ENCODE measurements at regions not wholly inside any gene's neighbourhood (a gene's known extent, or its start where the extent isn't known, plus 50 kb on each side); places are given as distances from the start of the nearest gene placed in this dataset.
"Not testable (repeated sequence)": the region's sequence is repeated elsewhere in the genome, so short reads cannot be mapped to it uniquely, and the experiment has no call there.

- no peak for DNase-seq
Measured at GRCh38 chr4:53863736-53864365, 200.6 kb downstream of the CHIC2 start.

GRCh38 chr4:53863158-53863557 is 201.2 kb downstream of the CHIC2 start:
- DNase-seq, result no peak

GRCh38 chr4:53861856-53862610 is 202.4 kb downstream of the CHIC2 start:
- DNase-seq, result no peak

GRCh38 chr4:53859305-53859704 is 205.1 kb downstream of the CHIC2 start:
- DNase-seq, result no peak

- DNase-seq, result no peak
Measured at GRCh38 chr4:53858744-53859143, 205.7 kb downstream of the CHIC2 start.

GRCh38 chr4:53855581-53856250 is 208.7 kb downstream of the CHIC2 start:
- no peak for DNase-seq

GRCh38 chr4:53854991-53855568 is 209.3 kb downstream of the CHIC2 start:
- no peak for DNase-seq

- DNase-seq, result no peak
Measured at GRCh38 chr4:53852343-53852742, 212.1 kb downstream of the CHIC2 start.

- DNase-seq, result no peak
Measured at GRCh38 chr4:53847965-53848364, 216.4 kb downstream of the CHIC2 start.

GRCh38 chr4:53844551-53844950 is 219.9 kb downstream of the CHIC2 start:
- DNase-seq, result no peak

GRCh38 chr4:53844133-53844532 is 220.3 kb downstream of the CHIC2 start:
- no peak for DNase-seq

- DNase-seq, result no peak
Measured at GRCh38 chr4:53841711-53842110, 222.7 kb downstream of the CHIC2 start.

GRCh38 chr4:53840643-53841042 is 223.8 kb downstream of the CHIC2 start:
- DNase-seq, result no peak

- not testable (repeated sequence) for DNase-seq
Measured at GRCh38 chr4:53833302-53834003, 231.0 kb downstream of the CHIC2 start.

- no peak for DNase-seq
Measured at GRCh38 chr4:53832549-53832948, 231.9 kb downstream of the CHIC2 start.

GRCh38 chr4:53830511-53830910 is 233.9 kb downstream of the CHIC2 start:
- no peak for DNase-seq

- no peak for DNase-seq
Measured at GRCh38 chr4:53821179-53821851, 230.0 kb upstream of the LNX1 start.

- no peak for DNase-seq
Measured at GRCh38 chr4:53818104-53818503, 226.8 kb upstream of the LNX1 start.

- DNase-seq, result no peak
Measured at GRCh38 chr4:53816561-53816960, 225.3 kb upstream of the LNX1 start.

- DNase-seq, result no peak
Measured at GRCh38 chr4:53815281-53815680, 224.0 kb upstream of the LNX1 start.

GRCh38 chr4:53813998-53814397 is 222.7 kb upstream of the LNX1 start:
- no peak for DNase-seq

- DNase-seq, result no peak
Measured at GRCh38 chr4:53810643-53811042, 219.4 kb upstream of the LNX1 start.

GRCh38 chr4:53809816-53810215 is 218.5 kb upstream of the LNX1 start:
- no peak for DNase-seq

Data from NCI-H187 treated with DMSO at 0.1 percent for 48 hours (cell line).